ENCODE measurements at regions not wholly inside any gene's neighbourhood (a gene's known extent, or its start where the extent isn't known, plus 50 kb on each side); places are given as distances from the start of the nearest gene placed in this dataset.
"Not testable (repeated sequence)": the region's sequence is repeated elsewhere in the genome, so short reads cannot be mapped to it uniquely, and the experiment has no call there.

GRCh38 chr3:27553886-27554540 is 69.8 kb upstream of the SLC4A7 start:
- Histone ChIP-seq H3K4me3 (ENCODE audit: insufficient read depth, low read length, poor library complexity, severe bottlenecking) (no peak overlapping the region), H3K9me3 (ENCODE audit: insufficient read depth, low read length) (no peaks in the 10 kb centered on the region), H3K4me2 (ENCODE audit: low read depth, low read length, poor library complexity, severe bottlenecking) (no peak overlapping the region), H3K27ac (ENCODE audit: low read depth, low read length) (no peak overlapping the region), H4K20me1 (ENCODE audit: low read depth, low read length) (no peaks in the 10 kb centered on the region), H3K9ac (ENCODE audit: low read length) (no peak overlapping the region), H3K9me2 (replicated peaks; ENCODE audit: insufficient read depth, low read length) (0 out of 2 replicates have a peak, but pooled peaks cover 2% of the 10 kb centered on the region), H3F3A (ENCODE audit: insufficient read depth) (no peaks in the 10 kb centered on the region), H3K27me3 (ENCODE audit: low read length) (no peaks in the 10 kb centered on the region), H2AFZ (ENCODE audit: low read depth, low read length, severe bottlenecking) (no peak overlapping the region), H3K79me2 (ENCODE audit: insufficient read depth, low read length) (no peaks in the 10 kb centered on the region), H3K36me3 (ENCODE audit: low read length) (no peaks in the 10 kb centered on the region)
- no peak for TF ChIP-seq CTCF (IDR thresholded peaks at IDR 0.05; ENCODE audit: insufficient read depth, low read length, poor library complexity, severe bottlenecking)
- no peak for TF ChIP-seq EZH2phosphoT487 (conservative IDR thresholded peaks at IDR 0.05; ENCODE audit: low read length)

- not testable (repeated sequence) for H3K9me3 ChIP-seq (ENCODE audit: insufficient read depth, low read length); H3K27me3 ChIP-seq (ENCODE audit: low read length); H3K4me2 ChIP-seq (ENCODE audit: low read depth, low read length, poor library complexity, severe bottlenecking); H3K27ac ChIP-seq (ENCODE audit: low read depth, low read length); H3K4me3 ChIP-seq (ENCODE audit: insufficient read depth, low read length, poor library complexity, severe bottlenecking); H3F3A ChIP-seq (ENCODE audit: insufficient read depth); H3K9ac ChIP-seq (ENCODE audit: low read length); H3K9me2 ChIP-seq (replicated peaks; ENCODE audit: insufficient read depth, low read length); H3K36me3 ChIP-seq (ENCODE audit: low read length); H4K20me1 ChIP-seq (ENCODE audit: low read depth, low read length); H3K79me2 ChIP-seq (ENCODE audit: insufficient read depth, low read length); H2AFZ ChIP-seq (ENCODE audit: low read depth, low read length, severe bottlenecking)
Observed at GRCh38 chr3:27552708-27553107, 68.5 kb upstream of the SLC4A7 start.

- H3K9me2 ChIP-seq (replicated peaks; ENCODE audit: insufficient read depth, low read length); H3K9ac ChIP-seq (ENCODE audit: low read length); H3K9me3 ChIP-seq (ENCODE audit: insufficient read depth, low read length); H3K36me3 ChIP-seq (ENCODE audit: low read length); H2AFZ ChIP-seq (ENCODE audit: low read depth, low read length, severe bottlenecking); H3K27me3 ChIP-seq (ENCODE audit: low read length); H3K4me3 ChIP-seq (ENCODE audit: insufficient read depth, low read length, poor library complexity, severe bottlenecking); H3K27ac ChIP-seq (ENCODE audit: low read depth, low read length); H4K20me1 ChIP-seq (ENCODE audit: low read depth, low read length); H3F3A ChIP-seq (ENCODE audit: insufficient read depth); H3K4me2 ChIP-seq (ENCODE audit: low read depth, low read length, poor library complexity, severe bottlenecking); H3K79me2 ChIP-seq (ENCODE audit: insufficient read depth, low read length): not testable (repeated sequence)
Observed at GRCh38 chr3:27551413-27551812, 67.2 kb upstream of the SLC4A7 start.

GRCh38 chr3:27545061-27545460 is 60.9 kb upstream of the SLC4A7 start:
- TF ChIP-seq EZH2phosphoT487 (conservative IDR thresholded peaks at IDR 0.05; ENCODE audit: low read length) (no peak), CTCF (IDR thresholded peaks at IDR 0.05; ENCODE audit: insufficient read depth, low read length, poor library complexity, severe bottlenecking) (no peak)
- Histone ChIP-seq H3K4me3 (ENCODE audit: insufficient read depth, low read length, poor library complexity, severe bottlenecking) (no peak overlapping the region), H3K9me2 (replicated peaks; ENCODE audit: insufficient read depth, low read length) (no peaks in the 10 kb centered on the region), H3K27me3 (ENCODE audit: low read length) (no peaks in the 10 kb centered on the region), H2AFZ (ENCODE audit: low read depth, low read length, severe bottlenecking) (no peak overlapping the region), H3K4me2 (ENCODE audit: low read depth, low read length, poor library complexity, severe bottlenecking) (no peak overlapping the region), H3K36me3 (ENCODE audit: low read length) (no peaks in the 10 kb centered on the region), H3F3A (ENCODE audit: insufficient read depth) (no peaks in the 10 kb centered on the region), H3K9ac (ENCODE audit: low read length) (no peak overlapping the region), H3K79me2 (ENCODE audit: insufficient read depth, low read length) (no peaks in the 10 kb centered on the region), H3K9me3 (ENCODE audit: insufficient read depth, low read length) (no peaks in the 10 kb centered on the region), H3K27ac (ENCODE audit: low read depth, low read length) (no peak overlapping the region), H4K20me1 (ENCODE audit: low read depth, low read length) (no peaks in the 10 kb centered on the region)

Measured in SU-DHL-6 (cell line).